ENCODE measurements at regions not wholly inside any gene's neighbourhood (a gene's known extent, or its start where the extent isn't known, plus 50 kb on each side); places are given as distances from the start of the nearest gene placed in this dataset.

- no peaks in the 10 kb centered on the region for H3K27me3 ChIP-seq (ENCODE audit: control insufficient read depth in 4 of 4, insufficient read depth in 4 of 4, low read length in 3 of 4)
- H3K36me3 ChIP-seq (ENCODE audit: control insufficient read depth in 4 of 4, insufficient read depth in 3 of 4, low read depth in 1 of 4, low read length in 3 of 4): no peaks in the 10 kb centered on the region
- no peak for DNase-seq (ENCODE audit: low spot score)
- TF ChIP-seq TAF1 (conservative IDR thresholded peaks at IDR 0.05) (no peak), EGR1 (IDR thresholded peaks at IDR 0.05; ENCODE audit: low read depth in 2 of 2) (no peak), FOXA2 (IDR thresholded peaks at IDR 0.05) (no peak), GABPA (IDR thresholded peaks at IDR 0.05 in 1 of 2, conservative IDR thresholded peaks at IDR 0.05 in 1 of 2) (no peak), CTCF (IDR thresholded peaks at IDR 0.05; ENCODE audit: low read depth, low read length, missing input control) (no peak), FOXA1 (IDR thresholded peaks at IDR 0.05) (no peak), MAX (IDR thresholded peaks at IDR 0.05) (no peak), SP1 (IDR thresholded peaks at IDR 0.05) (no peak), NR2F2 (IDR thresholded peaks at IDR 0.05) (no peak), REST (IDR thresholded peaks at IDR 0.05) (no peak)
- H3K4me3 ChIP-seq (ENCODE audit: low read depth in 1 of 3, low read length in 3 of 3): no peak overlapping the region
- WGBS: 60% methylated on average over 3 of the region's 3 CpGs
- H3K9me3 ChIP-seq (ENCODE audit: control insufficient read depth in 4 of 4, low read length in 3 of 4): no peaks in the 10 kb centered on the region
- H3K4me1 ChIP-seq (ENCODE audit: control insufficient read depth in 4 of 4, insufficient read depth in 4 of 4, low read length in 3 of 4): peaks cover 0 to 1% (median under 1%) of the 10 kb centered on the region in 4 donors
- no peak overlapping the region for H3K27ac ChIP-seq (ENCODE audit: low read depth in 1 of 2, low read length in 2 of 2)
- H3K9ac ChIP-seq (ENCODE audit: low read depth in 1 of 2, low read length in 2 of 2): no peak overlapping the region
These were observed 54.4 kb upstream of the PIK3R1 start for GRCh38 chr5:68161156-68161555.

GRCh38 chr5:68159224-68159951 lies 56.2 kb upstream of the PIK3R1 start:
- H3K4me1 ChIP-seq (ENCODE audit: control insufficient read depth in 4 of 4, insufficient read depth in 4 of 4, low read length in 3 of 4): no peaks in the 10 kb centered on the region
- H3K36me3 ChIP-seq (ENCODE audit: control insufficient read depth in 4 of 4, insufficient read depth in 3 of 4, low read depth in 1 of 4, low read length in 3 of 4): no peaks in the 10 kb centered on the region
- TF ChIP-seq YY1 (IDR thresholded peaks at IDR 0.05) (no peak), HNF4A (conservative IDR thresholded peaks at IDR 0.05) (no peak), ATF3 (IDR thresholded peaks at IDR 0.05) (no peak), EGR1 (IDR thresholded peaks at IDR 0.05; ENCODE audit: low read depth in 2 of 2) (no peak)
- 96% methylated on average over 14 of the region's 14 CpGs for WGBS
- H3K4me3 ChIP-seq (ENCODE audit: low read depth in 1 of 3, low read length in 3 of 3): no peak overlapping the region
- no peaks in the 10 kb centered on the region for H3K27me3 ChIP-seq (ENCODE audit: control insufficient read depth in 4 of 4, insufficient read depth in 4 of 4, low read length in 3 of 4)
- no peaks in the 10 kb centered on the region for H3K9me3 ChIP-seq (ENCODE audit: control insufficient read depth in 4 of 4, low read length in 3 of 4)
- DNase-seq (ENCODE audit: low spot score): no peak
- H3K27ac ChIP-seq (ENCODE audit: low read depth in 1 of 2, low read length in 2 of 2): no peak overlapping the region
- H3K9ac ChIP-seq (ENCODE audit: low read depth in 1 of 2, low read length in 2 of 2): no peak overlapping the region

Data from liver (tissue), 8 donors.